A549 (cell line): ENCODE measurements at regions not wholly inside any gene's neighbourhood (a gene's known extent, or its start where the extent isn't known, plus 50 kb on each side); places are given as distances from the start of the nearest gene placed in this dataset.

Experiments
- ATAC-seq, 2 experiments: fragments of 200-7000 bp in 1 of 2; fragments of >200 bp in 1 of 2; cut with Nextera tagmentation in 1 of 2; cut with Tn5 transposase in 1 of 2; 3 replicates each; pipeline versions ENCODE4 v1.8.0 to v1.9.1; 2018 to 2020; ENCODE audit warnings: mild to moderate bottlenecking in 1 of 2, moderate library complexity in 1 of 2
- CTCF ChIA-PET: fragments of 300-600 bp; sonication (Branson Sonifier 250); formaldehyde crosslinking; extraction: SDS; loops from one replicate; lab custom pipeline; 2021; ENCODE audit warnings: antibody characterized with exemption, inconsistent platforms; lab: Yijun Ruan, JAX
- POLR2A ChIA-PET: fragments of 350-600 bp; formaldehyde crosslinking; extraction: SDS; loops from one replicate; lab custom pipeline; 2021; ENCODE audit warnings: antibody characterized with exemption, inconsistent platforms; lab: Yijun Ruan, JAX
- DNase-seq, 2 experiments: peaks; one replicate each; pipeline versions ENCODE4 v3.0.0 to v3.0.0-alpha.2; 2011 to 2016; ENCODE audit warnings: low read depth in 1 of 2, low spot score in 1 of 2
- FAIRE-seq: peaks from 2 replicates; lab custom pipeline; 2011; peaks lifted over from hg19 to GRCh38; lab: Jason Lieb, UNC
- H3K27ac ChIP-seq, 2 experiments: fragments of >200 bp; sonication (Bioruptor Twin); formaldehyde crosslinking; 3 replicates each; pipeline ENCODE4 v1.5.1; 2016 to 2017
- H3K4me1 ChIP-seq: fragments of >200 bp; sonication (Bioruptor Twin); formaldehyde crosslinking; 3 replicates; pipeline ENCODE4 v1.6.1; 2016
- H3K4me2 ChIP-seq: fragments of >200 bp; sonication (Bioruptor Twin); formaldehyde crosslinking; 3 replicates; pipeline ENCODE4 v1.6.1; 2016
- H3K4me3 ChIP-seq: fragments of >200 bp; sonication (Bioruptor Twin); formaldehyde crosslinking; 3 replicates; pipeline ENCODE4 v1.5.1; 2016
- H3K9me3 ChIP-seq: fragments of >200 bp; sonication (Bioruptor Twin); formaldehyde crosslinking; 3 replicates; pipeline ENCODE4 v1.6.1; 2016
- ATOH8 ChIP-seq: fragments of 250-450 bp; sonication (Bioruptor Pico); IDR thresholded peaks from 2 replicates; pipeline ENCODE4 v1.5.0; 2020; ENCODE audit warnings: low read depth, mild to moderate bottlenecking, moderate library complexity
- BCL3 ChIP-seq: fragments of >200 bp; sonication (Bioruptor Twin); formaldehyde crosslinking; IDR thresholded peaks from 3 replicates; pipeline ENCODE4 v1.6.1; 2016
- CBX2 ChIP-seq: fragments of 200-600 bp; sonication (generic); IDR thresholded peaks from 2 replicates; pipeline ENCODE4 v1.6.1; 2016; ENCODE audit warnings: low read depth, mild to moderate bottlenecking, borderline replicate concordance
- CEBPB ChIP-seq, 2 experiments: fragments of >200 bp in 1 of 2; sonication (Bioruptor Twin) in 1 of 2; formaldehyde crosslinking in 1 of 2; IDR thresholded peaks; 2 replicates each; pipeline ENCODE4 v1.6.1; 2012 to 2016
- CHD4 ChIP-seq: fragments of 200-600 bp; sonication (generic); IDR thresholded peaks from 2 replicates; pipeline ENCODE4 v1.6.1; 2016; ENCODE audit warnings: antibody characterized with exemption, mild to moderate bottlenecking, borderline replicate concordance
- EHMT2 ChIP-seq: fragments of 200-600 bp; sonication (generic); IDR thresholded peaks from 2 replicates; pipeline ENCODE4 v1.6.1; 2016; ENCODE audit warnings: antibody characterized with exemption, low read depth, mild to moderate bottlenecking, moderate library complexity
- EP300 ChIP-seq, 2 experiments: fragments of >200 bp; sonication (Bioruptor Twin); formaldehyde crosslinking; IDR thresholded peaks; 2 replicates in 1 of 2; 3 replicates in 1 of 2; pipeline ENCODE4 v1.6.1; 2016 to 2017
- FOXS1 ChIP-seq: fragments of 250-450 bp; sonication (Bioruptor Pico); IDR thresholded peaks from 2 replicates; pipeline ENCODE4 v1.5.0; 2020; ENCODE audit warnings: mild to moderate bottlenecking, moderate library complexity
- GATA3 ChIP-seq: IDR thresholded peaks from 2 replicates; pipeline ENCODE4 v1.6.1; 2012; ENCODE audit warnings: borderline replicate concordance
- HEYL ChIP-seq: fragments of 250-450 bp; sonication (Bioruptor Pico); IDR thresholded peaks from 2 replicates; pipeline ENCODE4 v1.8.0; 2021; ENCODE audit warnings: mild to moderate bottlenecking, moderate library complexity
- HMGXB4 ChIP-seq: fragments of 250-450 bp; sonication (Bioruptor Pico); IDR thresholded peaks from 2 replicates; pipeline ENCODE4 v1.5.0; 2021; ENCODE audit warnings: mild to moderate bottlenecking, moderate library complexity, borderline replicate concordance
- HOXB13 ChIP-seq: fragments of 250-450 bp; sonication (Bioruptor Pico); IDR thresholded peaks from 2 replicates; pipeline ENCODE4 v1.5.0; 2020; ENCODE audit warnings: low read depth, mild to moderate bottlenecking, moderate library complexity
- JUN ChIP-seq, 2 experiments: fragments of >200 bp; sonication (Bioruptor Twin); formaldehyde crosslinking; IDR thresholded peaks; 2 replicates in 1 of 2; 3 replicates in 1 of 2; pipeline ENCODE4 v1.6.1; 2016 to 2017
- JUNB ChIP-seq: fragments of >200 bp; sonication (Bioruptor Twin); formaldehyde crosslinking; IDR thresholded peaks from 2 replicates; pipeline ENCODE4 v1.6.1; 2016
- KDM1A ChIP-seq: fragments of 200-600 bp; sonication (generic); IDR thresholded peaks from 2 replicates; pipeline ENCODE4 v1.6.1; 2016; ENCODE audit warnings: low read depth, mild to moderate bottlenecking
- MAFK ChIP-seq: fragments of 450-650 bp; IDR thresholded peaks from 2 replicates; pipeline ENCODE4 v1.6.1; 2014; ENCODE audit not compliant: partially characterized antibody
- MAX ChIP-seq: IDR thresholded peaks from 2 replicates; pipeline ENCODE4 v1.6.1; 2012
- NFE2L2 ChIP-seq: fragments of 150-350 bp; conservative IDR thresholded peaks from 2 replicates; pipeline ENCODE4 v1.6.1; 2014; ENCODE audit warnings: low read length
- NPAS2 ChIP-seq: fragments of 250-450 bp; sonication (Bioruptor Pico); IDR thresholded peaks from 2 replicates; pipeline ENCODE4 v1.8.0; 2022; ENCODE audit warnings: mild to moderate bottlenecking, moderate library complexity, borderline replicate concordance
- PBX3 ChIP-seq: IDR thresholded peaks from 2 replicates; pipeline ENCODE4 v1.6.1; 2012
- POLR2A ChIP-seq: IDR thresholded peaks from 2 replicates; pipeline ENCODE4 v1.6.1; 2012; ENCODE audit warnings: mild to moderate bottlenecking, low read length
- RAD21 ChIP-seq, 2 experiments: fragments of >200 bp in 1 of 2; sonication (Bioruptor Twin) in 1 of 2; formaldehyde crosslinking in 1 of 2; IDR thresholded peaks in 1 of 2; conservative IDR thresholded peaks in 1 of 2; 2 replicates in 1 of 2; 3 replicates in 1 of 2; pipeline ENCODE4 v1.6.1; 2012 to 2018; ENCODE audit warnings: inconsistent platforms in 1 of 2
- RFX5 ChIP-seq: fragments of 450-650 bp; IDR thresholded peaks from 2 replicates; pipeline ENCODE4 v1.7.1; 2014; ENCODE audit warnings: antibody characterized with exemption, mild to moderate bottlenecking, moderate library complexity
- SREBF2 ChIP-seq: fragments of 450-650 bp; IDR thresholded peaks from 2 replicates; pipeline ENCODE4 v1.6.1; 2014; ENCODE audit warnings: mild to moderate bottlenecking, moderate library complexity
- ZC3H11A ChIP-seq: fragments of 450-650 bp; IDR thresholded peaks from 2 replicates; pipeline ENCODE4 v1.6.1; 2014; ENCODE audit warnings: antibody characterized with exemption, mild to moderate bottlenecking
- ZSCAN20 ChIP-seq: fragments of 250-450 bp; sonication (Bioruptor Pico); IDR thresholded peaks from 2 replicates; pipeline ENCODE4 v1.8.0; 2022; ENCODE audit warnings: mild to moderate bottlenecking, moderate library complexity
- WGBS: methylation state at CpG from one replicate; pipeline ENCODE4 v1.1.6; 2017; ENCODE audit errors: missing lambda C conversion rate; 5-methylcytosine and 5-hydroxymethylcytosine counted together
- TF ChIP-seq, protein P1 (sequence below): fragments of 450-650 bp; IDR thresholded peaks from 2 replicates; pipeline ENCODE4 v1.6.1; 2014; ENCODE audit warnings: antibody characterized with exemption
- TF ChIP-seq, protein P2 (sequence below): fragments of >200 bp; sonication (Bioruptor Twin); formaldehyde crosslinking; IDR thresholded peaks from 3 replicates; pipeline ENCODE4 v1.5.1; 2016

GRCh38 chr9:106625259-106625789 is 237.6 kb upstream of the ZNF462 start:
- FAIRE-seq: no peak
- H3K27ac ChIP-seq: no peak overlapping the region
- TF ChIP-seq HEYL (CRISPR knock-in tag) (no peak), SREBF2 (no peak), JUN (IDR thresholded peaks at IDR 0.05) (no peak), FOXS1 (CRISPR knock-in tag) (no peak), NPAS2 (no peak), PBX3 (no peak), KDM1A (no peak), ZSCAN20 (CRISPR knock-in tag) (no peak), NFE2L2 (no peak), ATOH8 (CRISPR knock-in tag) (no peak), RFX5 (no peak), EP300 (IDR thresholded peaks at IDR 0.05) (no peak), ZC3H11A (no peak), RAD21 (conservative IDR thresholded peaks at IDR 0.05 in 1 of 2, IDR thresholded peaks at IDR 0.05 in 1 of 2) (no peak), HMGXB4 (no peak), GATA3 (no peak), EHMT2 (no peak), JUNB (no peak), POLR2A (no peak)
- TF ChIP-seq, protein P1, sequence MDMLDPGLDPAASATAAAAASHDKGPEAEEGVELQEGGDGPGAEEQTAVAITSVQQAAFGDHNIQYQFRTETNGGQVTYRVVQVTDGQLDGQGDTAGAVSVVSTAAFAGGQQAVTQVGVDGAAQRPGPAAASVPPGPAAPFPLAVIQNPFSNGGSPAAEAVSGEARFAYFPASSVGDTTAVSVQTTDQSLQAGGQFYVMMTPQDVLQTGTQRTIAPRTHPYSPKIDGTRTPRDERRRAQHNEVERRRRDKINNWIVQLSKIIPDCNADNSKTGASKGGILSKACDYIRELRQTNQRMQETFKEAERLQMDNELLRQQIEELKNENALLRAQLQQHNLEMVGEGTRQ: no peak
- TF ChIP-seq, all 56 proteins: peak for 0
- POLR2A ChIA-PET: no interaction called here
- whole genome bisulfite sequencing: 33% methylated on average over 3 of the region's 3 CpGs
- H3K4me2 ChIP-seq: no peak overlapping the region
- ATAC-seq (no peak), DNase-seq (no peak)
- H3K4me3 ChIP-seq: no peak overlapping the region
- CTCF ChIA-PET: no interaction called here
- no peaks in the 10 kb centered on the region for H3K9me3 ChIP-seq
- H3K4me1 ChIP-seq: no peaks in the 10 kb centered on the region

- no peak for FAIRE-seq
- no peak for DNase-seq
- H3K27ac ChIP-seq: no peak overlapping the region
- H3K4me1 ChIP-seq: no peaks in the 10 kb centered on the region
- H3K4me2 ChIP-seq: no peak overlapping the region
- no peaks in the 10 kb centered on the region for H3K9me3 ChIP-seq
- POLR2A ChIA-PET: no interaction called here
- ATAC-seq: no peak
- CTCF ChIA-PET: no interaction called here
- WGBS: 39% methylated on average over 6 of the region's 6 CpGs
- no peak overlapping the region for H3K4me3 ChIP-seq
- TF ChIP-seq BCL3 (no peak), HOXB13 (CRISPR knock-in tag) (no peak), EHMT2 (no peak), MAX (no peak), JUNB (no peak), ZC3H11A (no peak), CHD4 (no peak), HMGXB4 (no peak), CEBPB (IDR thresholded peaks at IDR 0.05) (no peak), CBX2 (no peak), MAFK (no peak)
- TF ChIP-seq, protein P2, sequence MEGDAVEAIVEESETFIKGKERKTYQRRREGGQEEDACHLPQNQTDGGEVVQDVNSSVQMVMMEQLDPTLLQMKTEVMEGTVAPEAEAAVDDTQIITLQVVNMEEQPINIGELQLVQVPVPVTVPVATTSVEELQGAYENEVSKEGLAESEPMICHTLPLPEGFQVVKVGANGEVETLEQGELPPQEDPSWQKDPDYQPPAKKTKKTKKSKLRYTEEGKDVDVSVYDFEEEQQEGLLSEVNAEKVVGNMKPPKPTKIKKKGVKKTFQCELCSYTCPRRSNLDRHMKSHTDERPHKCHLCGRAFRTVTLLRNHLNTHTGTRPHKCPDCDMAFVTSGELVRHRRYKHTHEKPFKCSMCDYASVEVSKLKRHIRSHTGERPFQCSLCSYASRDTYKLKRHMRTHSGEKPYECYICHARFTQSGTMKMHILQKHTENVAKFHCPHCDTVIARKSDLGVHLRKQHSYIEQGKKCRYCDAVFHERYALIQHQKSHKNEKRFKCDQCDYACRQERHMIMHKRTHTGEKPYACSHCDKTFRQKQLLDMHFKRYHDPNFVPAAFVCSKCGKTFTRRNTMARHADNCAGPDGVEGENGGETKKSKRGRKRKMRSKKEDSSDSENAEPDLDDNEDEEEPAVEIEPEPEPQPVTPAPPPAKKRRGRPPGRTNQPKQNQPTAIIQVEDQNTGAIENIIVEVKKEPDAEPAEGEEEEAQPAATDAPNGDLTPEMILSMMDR: no peak
- TF ChIP-seq, all 56 proteins: peak for 0
Measured at GRCh38 chr9:106626936-106627335, 236.0 kb upstream of the ZNF462 start.
